Fibroblast of mammary gland (primary cell): ENCODE measurements at regions not wholly inside any gene's neighbourhood (a gene's known extent, or its start where the extent isn't known, plus 50 kb on each side); places are given as distances from the start of the nearest gene placed in this dataset.
"Not testable (repeated sequence)": the region's sequence is repeated elsewhere in the genome, so short reads cannot be mapped to it uniquely, and the experiment has no call there.

Experiments
- DNase-seq: peaks from one replicate; pipeline ENCODE4 v3.0.0-alpha.2; 2010; ENCODE audit warnings: low read depth
- H3K4me3 ChIP-seq: 2 replicates; pipeline ENCODE4 v1.5.1; 2011; ENCODE audit warnings: low read depth, mild to moderate bottlenecking, low read length, moderate library complexity; ENCODE audit not compliant: control insufficient read depth
- TF ChIP-seq, protein P1 (sequence below): conservative IDR thresholded peaks from 2 replicates; pipeline ENCODE4 v1.5.1; 2011; ENCODE audit warnings: low read depth, low read length, inconsistent platforms; ENCODE audit not compliant: control insufficient read depth, insufficient read depth

DNA sequence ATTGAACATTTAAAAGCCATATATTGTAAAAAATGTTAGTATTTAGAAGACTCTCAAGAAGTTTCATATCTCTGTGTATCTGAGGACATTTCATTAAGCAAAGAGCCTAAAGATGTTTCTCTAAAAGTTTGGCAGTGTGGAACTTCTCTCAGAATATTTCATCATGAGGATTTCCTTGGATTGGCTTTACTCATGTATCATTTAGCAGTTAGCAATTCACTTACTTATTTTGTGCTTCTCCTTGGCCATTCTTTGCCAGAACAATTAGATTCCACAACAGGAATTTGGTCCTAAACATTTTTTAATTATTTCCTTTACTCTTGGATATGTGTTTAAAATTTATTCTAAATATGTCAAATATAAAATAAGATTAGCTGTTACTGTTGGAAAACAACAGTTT lies 345.0 kb upstream of the LRRTM4 start:
- TF ChIP-seq, protein P1, sequence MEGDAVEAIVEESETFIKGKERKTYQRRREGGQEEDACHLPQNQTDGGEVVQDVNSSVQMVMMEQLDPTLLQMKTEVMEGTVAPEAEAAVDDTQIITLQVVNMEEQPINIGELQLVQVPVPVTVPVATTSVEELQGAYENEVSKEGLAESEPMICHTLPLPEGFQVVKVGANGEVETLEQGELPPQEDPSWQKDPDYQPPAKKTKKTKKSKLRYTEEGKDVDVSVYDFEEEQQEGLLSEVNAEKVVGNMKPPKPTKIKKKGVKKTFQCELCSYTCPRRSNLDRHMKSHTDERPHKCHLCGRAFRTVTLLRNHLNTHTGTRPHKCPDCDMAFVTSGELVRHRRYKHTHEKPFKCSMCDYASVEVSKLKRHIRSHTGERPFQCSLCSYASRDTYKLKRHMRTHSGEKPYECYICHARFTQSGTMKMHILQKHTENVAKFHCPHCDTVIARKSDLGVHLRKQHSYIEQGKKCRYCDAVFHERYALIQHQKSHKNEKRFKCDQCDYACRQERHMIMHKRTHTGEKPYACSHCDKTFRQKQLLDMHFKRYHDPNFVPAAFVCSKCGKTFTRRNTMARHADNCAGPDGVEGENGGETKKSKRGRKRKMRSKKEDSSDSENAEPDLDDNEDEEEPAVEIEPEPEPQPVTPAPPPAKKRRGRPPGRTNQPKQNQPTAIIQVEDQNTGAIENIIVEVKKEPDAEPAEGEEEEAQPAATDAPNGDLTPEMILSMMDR: no peak
- no peak for DNase-seq
- no peak overlapping the region for H3K4me3 ChIP-seq

DNA sequence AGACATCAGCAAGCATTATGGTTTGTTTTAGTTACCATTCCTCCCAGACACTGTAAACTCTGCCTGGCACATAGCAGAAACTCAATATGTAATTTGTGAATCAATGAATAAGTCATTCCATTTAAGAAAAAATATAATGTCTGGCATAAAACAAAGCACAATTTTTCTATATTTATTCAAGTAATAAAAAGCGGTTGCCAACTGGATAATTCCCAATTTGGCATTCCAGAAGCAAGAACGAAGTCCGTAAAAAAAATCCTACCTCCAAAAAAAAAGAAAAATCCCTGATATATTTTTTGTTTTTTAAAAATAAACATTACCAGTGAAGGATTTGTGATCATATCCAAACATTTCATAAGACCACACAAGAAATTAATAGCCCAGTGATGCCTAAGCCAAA lies 351.3 kb upstream of the LRRTM4 start:
- TF ChIP-seq, protein P1: no peak
- no peak for DNase-seq
- no peak overlapping the region for H3K4me3 ChIP-seq

GRCh38 chr2:77900211-77900610 lies 378.0 kb upstream of the LRRTM4 start:
- DNase-seq, H3K4me3 ChIP-seq: not testable (repeated sequence)

- H3K4me3 ChIP-seq: no peak overlapping the region
- DNase-seq: no peak
- TF ChIP-seq, protein P1: no peak
Measured at GRCh38 chr2:77910136-77910535, 388.0 kb upstream of the LRRTM4 start.

GRCh38 chr2:77920838-77921366 lies 398.7 kb upstream of the LRRTM4 start:
- DNase-seq: no peak
- no peak overlapping the region for H3K4me3 ChIP-seq
- TF ChIP-seq, protein P1: no peak

GRCh38 chr2:77922567-77922966 lies 400.4 kb upstream of the LRRTM4 start:
- TF ChIP-seq, protein P1: no peak
- H3K4me3 ChIP-seq: no peak overlapping the region
- no peak for DNase-seq

- TF ChIP-seq, protein P1: no peak
- DNase-seq: no peak
- H3K4me3 ChIP-seq: no peak overlapping the region
Measured at GRCh38 chr2:77937366-77937765, 415.2 kb upstream of the LRRTM4 start.
